Astrocyte (in vitro differentiated cells and primary cell): ENCODE measurements at regions not wholly inside any gene's neighbourhood (a gene's known extent, or its start where the extent isn't known, plus 50 kb on each side); places are given as distances from the start of the nearest gene placed in this dataset.

Experiments
- DNase-seq: peaks from one replicate; pipeline ENCODE4 v3.0.0-alpha.2; 2010; ENCODE audit warnings: low read depth
- FAIRE-seq: peaks from 2 replicates; lab custom pipeline; 2011; peaks lifted over from hg19 to GRCh38; lab: Jason Lieb, UNC
- H2AFZ ChIP-seq: 2 replicates; pipeline ENCODE4 v1.6.0; 2012; ENCODE audit warnings: low read depth, low read length, inconsistent platforms
- H3K27ac ChIP-seq: 2 replicates; pipeline ENCODE4 v1.5.1; 2011; ENCODE audit warnings: low read depth, low read length, inconsistent platforms
- H3K27me3 ChIP-seq: 2 replicates; pipeline ENCODE4 v1.6.0; 2011; ENCODE audit warnings: low read length, inconsistent platforms; ENCODE audit not compliant: insufficient read depth
- H3K36me3 ChIP-seq: 2 replicates; pipeline ENCODE4 v1.5.1; 2011; ENCODE audit warnings: low read length, inconsistent platforms; ENCODE audit not compliant: insufficient read depth
- H3K4me1 ChIP-seq: 2 replicates; pipeline ENCODE4 v1.5.1; 2011; ENCODE audit warnings: low read length, inconsistent platforms; ENCODE audit not compliant: insufficient read depth
- H3K4me2 ChIP-seq: 2 replicates; pipeline ENCODE4 v1.6.0; 2012; ENCODE audit warnings: low read length, inconsistent platforms
- H3K4me3 ChIP-seq: 2 replicates; pipeline ENCODE4 v1.5.1; 2011; ENCODE audit warnings: low read depth, mild to moderate bottlenecking, low read length, inconsistent platforms; ENCODE audit not compliant: insufficient read depth
- H3K79me2 ChIP-seq: 2 replicates; pipeline ENCODE4 v1.6.0; 2012; ENCODE audit warnings: mild to moderate bottlenecking, low read length, inconsistent platforms; ENCODE audit not compliant: insufficient read depth
- H3K9ac ChIP-seq: 2 replicates; pipeline ENCODE4 v1.6.0; 2012; ENCODE audit warnings: mild to moderate bottlenecking, low read length, inconsistent platforms
- H3K9me3 ChIP-seq: 2 replicates; pipeline ENCODE4 v1.5.1; 2012; ENCODE audit warnings: low read depth, mild to moderate bottlenecking, low read length, inconsistent platforms; ENCODE audit not compliant: insufficient read depth
- H4K20me1 ChIP-seq: 2 replicates; pipeline ENCODE4 v1.6.0; 2012; ENCODE audit warnings: low read length, inconsistent platforms; ENCODE audit not compliant: insufficient read depth
- H3K27ac Mint-ChIP-seq: one replicate; pipeline ENCODE4 v1.8.0; 2021; ENCODE audit warnings: mild to moderate bottlenecking, mixed read lengths; ENCODE audit not compliant: unreplicated experiment
- H3K27me3 Mint-ChIP-seq: one replicate; pipeline ENCODE4 v1.8.0; 2021; ENCODE audit warnings: low read depth, mixed read lengths; ENCODE audit not compliant: unreplicated experiment
- H3K36me3 Mint-ChIP-seq: one replicate; pipeline ENCODE4 v1.8.0; 2021; ENCODE audit warnings: low read depth, mixed read lengths; ENCODE audit not compliant: unreplicated experiment
- H3K4me1 Mint-ChIP-seq: one replicate; pipeline ENCODE4 v1.8.0; 2021; ENCODE audit warnings: low read depth, mixed read lengths; ENCODE audit not compliant: unreplicated experiment
- H3K4me3 Mint-ChIP-seq: one replicate; pipeline ENCODE4 v1.8.0; 2021; ENCODE audit warnings: mild to moderate bottlenecking, moderate library complexity, mixed read lengths; ENCODE audit not compliant: unreplicated experiment
- H3K9me3 Mint-ChIP-seq: one replicate; pipeline ENCODE4 v1.8.0; 2021; ENCODE audit warnings: mild to moderate bottlenecking, mixed read lengths; ENCODE audit not compliant: unreplicated experiment
- CTCF ChIP-seq: IDR thresholded peaks from 2 replicates; pipeline ENCODE4 v1.5.1; 2011; ENCODE audit warnings: low read depth, mild to moderate bottlenecking, inconsistent platforms, low read length, moderate library complexity; ENCODE audit not compliant: insufficient read depth
- EZH2 ChIP-seq: IDR thresholded peaks from 2 replicates; pipeline ENCODE4 v1.6.1; 2012; ENCODE audit warnings: mild to moderate bottlenecking, low read length, inconsistent platforms; ENCODE audit not compliant: insufficient read depth

- Mint-ChIP-seq H3K27ac (no peak overlapping the region), H3K27me3 (no peaks in the 10 kb centered on the region), H3K36me3 (no peaks in the 10 kb centered on the region), H3K9me3 (no peaks in the 10 kb centered on the region), H3K4me1 (peaks cover 8% of the 10 kb centered on the region), H3K4me3 (no peak overlapping the region)
- H3K79me2 ChIP-seq, result no peaks in the 10 kb centered on the region
- no peak for TF ChIP-seq EZH2
- no peak for TF ChIP-seq CTCF
- H3K27me3 ChIP-seq, result no peaks in the 10 kb centered on the region
- no peaks in the 10 kb centered on the region for H4K20me1 ChIP-seq
- no peaks in the 10 kb centered on the region for H3K36me3 ChIP-seq
- no peak overlapping the region for H3K4me2 ChIP-seq
- no peak overlapping the region for H3K27ac ChIP-seq
- H2AFZ ChIP-seq, result no peak overlapping the region
- H3K4me1 ChIP-seq, result no peaks in the 10 kb centered on the region
- H3K4me3 ChIP-seq, result no peak overlapping the region
- DNase-seq (no peak), FAIRE-seq (no peak)
- H3K9me3 ChIP-seq, result no peaks in the 10 kb centered on the region
- H3K9ac ChIP-seq, result no peak overlapping the region
Observed at GRCh38 chr5:25064306-25064705, 419.5 kb upstream of the CDH10 start.

- H3K27ac ChIP-seq, result no peak overlapping the region
- H3K4me3 ChIP-seq, result no peak overlapping the region
- peaks cover 17% of the 10 kb centered on the region for H3K4me1 Mint-ChIP-seq
- no peaks in the 10 kb centered on the region for H3K27me3 Mint-ChIP-seq
- FAIRE-seq (no peak), DNase-seq (no peak)
- no peak overlapping the region for H3K27ac Mint-ChIP-seq
- H3K4me3 Mint-ChIP-seq, result no peak overlapping the region
- no peaks in the 10 kb centered on the region for H3K36me3 Mint-ChIP-seq
- no peaks in the 10 kb centered on the region for H3K79me2 ChIP-seq
- no peak for TF ChIP-seq CTCF
- no peak for TF ChIP-seq EZH2
- H3K9ac ChIP-seq, result no peak overlapping the region
- H3K9me3 Mint-ChIP-seq, result no peaks in the 10 kb centered on the region
- H3K4me2 ChIP-seq, result no peak overlapping the region
- no peaks in the 10 kb centered on the region for H4K20me1 ChIP-seq
- H3K9me3 ChIP-seq, result no peaks in the 10 kb centered on the region
- H3K27me3 ChIP-seq, result no peaks in the 10 kb centered on the region
- H2AFZ ChIP-seq, result no peak overlapping the region
- no peaks in the 10 kb centered on the region for H3K36me3 ChIP-seq
- no peaks in the 10 kb centered on the region for H3K4me1 ChIP-seq
Observed at GRCh38 chr5:25060575-25060974, 415.8 kb upstream of the CDH10 start.

- Histone ChIP-seq H3K4me3 (no peak overlapping the region), H3K4me2 (no peak overlapping the region), H2AFZ (no peak overlapping the region), H3K36me3 (no peaks in the 10 kb centered on the region), H3K9me3 (no peaks in the 10 kb centered on the region), H3K9ac (no peak overlapping the region), H3K27ac (no peak overlapping the region), H3K4me1 (no peaks in the 10 kb centered on the region), H3K79me2 (no peaks in the 10 kb centered on the region), H4K20me1 (no peaks in the 10 kb centered on the region), H3K27me3 (no peaks in the 10 kb centered on the region)
- H3K4me3 Mint-ChIP-seq, result no peak overlapping the region
- FAIRE-seq (no peak), DNase-seq (no peak)
- TF ChIP-seq CTCF, result no peak
- TF ChIP-seq EZH2, result no peak
- H3K9me3 Mint-ChIP-seq, result no peaks in the 10 kb centered on the region
- H3K4me1 Mint-ChIP-seq, result peaks cover 9% of the 10 kb centered on the region
- H3K36me3 Mint-ChIP-seq, result no peaks in the 10 kb centered on the region
- H3K27me3 Mint-ChIP-seq, result no peaks in the 10 kb centered on the region
- H3K27ac Mint-ChIP-seq, result no peak overlapping the region
Observed at GRCh38 chr5:25056836-25057235, 412.1 kb upstream of the CDH10 start.
